ENCODE measurements at regions not wholly inside any gene's neighbourhood (a gene's known extent, or its start where the extent isn't known, plus 50 kb on each side); places are given as distances from the start of the nearest gene placed in this dataset.

DNA sequence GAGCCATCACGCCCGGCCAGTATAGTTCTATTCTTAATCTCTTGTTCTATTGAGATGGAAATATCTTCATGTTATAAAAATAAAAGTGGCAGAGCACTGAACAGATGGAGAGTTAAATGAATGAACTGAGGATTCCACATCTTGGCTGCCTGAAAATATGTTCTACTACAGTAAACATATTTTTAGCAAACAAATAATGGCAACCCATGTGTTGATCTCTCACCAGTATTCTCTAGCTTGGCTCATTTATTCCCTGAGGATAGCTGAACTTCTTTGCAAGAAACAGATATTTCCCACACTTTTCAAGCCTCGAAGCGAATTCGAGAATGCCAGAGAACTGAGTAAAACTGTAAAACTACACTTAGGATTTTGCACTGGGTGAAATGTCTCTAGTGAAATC, 58.9 kb downstream of the DIRAS3 start:
- Histone ChIP-seq H3K4me1 (ENCODE audit: insufficient read depth) (no peaks in the 10 kb centered on the region), H3K4me3 (ENCODE audit: low read depth, low read length) (no peak overlapping the region), H3K36me3 (ENCODE audit: insufficient read depth) (no peaks in the 10 kb centered on the region), H3K27ac (ENCODE audit: low read depth) (no peak overlapping the region)
- 93% methylated on average over 5 of the region's 5 CpGs for WGBS
- no peak for DNase-seq (ENCODE audit: extremely low spot score)

GRCh38 chr1:67988066-67988465, 62.4 kb downstream of the DIRAS3 start:
- Histone ChIP-seq H3K4me1 (ENCODE audit: insufficient read depth) (no peaks in the 10 kb centered on the region), H3K36me3 (ENCODE audit: insufficient read depth) (no peaks in the 10 kb centered on the region), H3K4me3 (ENCODE audit: low read depth, low read length) (no peak overlapping the region), H3K27ac (ENCODE audit: low read depth) (no peak overlapping the region)
- no peak for DNase-seq (ENCODE audit: extremely low spot score)
- 89% methylated on average over 5 of the region's 5 CpGs for WGBS

- WGBS, result 88% methylated on average over 13 of the region's 13 CpGs
- DNase-seq (ENCODE audit: extremely low spot score), result no peak
- H3K27ac ChIP-seq (ENCODE audit: low read depth), result no peak overlapping the region
These were observed 63.2 kb downstream of the DIRAS3 start for GRCh38 chr1:67987046-67987799.

DNA sequence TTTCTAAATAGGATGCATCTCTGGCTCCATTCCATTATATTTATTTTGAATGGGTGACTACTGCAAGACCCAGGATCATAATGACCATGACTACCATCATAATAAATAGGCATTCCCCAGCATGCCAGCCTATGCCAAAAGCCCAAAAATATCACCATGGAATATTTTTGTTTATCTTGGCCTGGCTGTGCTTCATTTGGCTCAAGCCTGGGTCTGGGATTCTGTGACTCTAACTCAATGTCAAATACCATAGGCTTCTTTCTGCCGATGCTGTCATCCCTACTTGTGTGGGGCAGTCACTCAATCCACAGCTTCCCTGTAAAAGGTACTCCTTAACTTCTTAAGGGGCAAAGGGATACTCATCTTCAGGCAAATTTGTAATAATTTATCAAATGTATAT, 66.6 kb downstream of the DIRAS3 start:
- WGBS, result 74% methylated on average over 1 of the region's 1 CpG
- no peak overlapping the region for H3K4me3 ChIP-seq (ENCODE audit: low read depth, low read length)
- no peak overlapping the region for H3K27ac ChIP-seq (ENCODE audit: low read depth)
- H3K4me1 ChIP-seq (ENCODE audit: insufficient read depth), result no peaks in the 10 kb centered on the region
- no peak for DNase-seq (ENCODE audit: extremely low spot score)
- no peaks in the 10 kb centered on the region for H3K36me3 ChIP-seq (ENCODE audit: insufficient read depth)

More at GRCh38 chr1:67987046-67987799, 63.2 kb downstream of the DIRAS3 start:
- Histone ChIP-seq H3K36me3 (ENCODE audit: insufficient read depth) (no peaks in the 10 kb centered on the region), H3K4me1 (ENCODE audit: insufficient read depth) (no peaks in the 10 kb centered on the region), H3K4me3 (ENCODE audit: low read depth, low read length) (no peak overlapping the region)

DNA sequence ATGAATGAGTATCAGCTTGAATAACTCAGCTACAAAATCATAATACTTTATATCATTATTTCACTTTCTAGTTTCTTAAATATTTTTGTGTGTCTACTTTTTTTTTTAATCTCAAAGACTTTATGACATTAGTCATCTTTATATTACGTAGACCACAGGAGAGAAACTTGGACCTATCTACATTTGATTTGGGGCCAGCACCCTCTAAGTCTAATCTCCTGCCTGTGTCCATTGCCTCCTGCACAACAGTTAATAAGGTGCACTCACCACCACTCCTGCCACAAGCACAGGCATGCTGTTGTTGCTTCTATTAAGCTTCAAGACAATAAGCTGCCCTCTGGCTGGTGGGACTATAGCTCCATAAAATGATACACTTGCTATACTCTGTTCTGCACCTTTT, 70.4 kb downstream of the DIRAS3 start:
- no peak overlapping the region for H3K27ac ChIP-seq (ENCODE audit: low read depth)
- WGBS, result 68% methylated on average over 1 of the region's 1 CpG
- DNase-seq (ENCODE audit: extremely low spot score), result no peak
- no peaks in the 10 kb centered on the region for H3K36me3 ChIP-seq (ENCODE audit: insufficient read depth)
- H3K4me3 ChIP-seq (ENCODE audit: low read depth, low read length), result no peak overlapping the region
- H3K4me1 ChIP-seq (ENCODE audit: insufficient read depth), result no peaks in the 10 kb centered on the region

GRCh38 chr1:67979532-67979931, 70.9 kb downstream of the DIRAS3 start:
- WGBS, result 92% methylated on average over 2 of the region's 2 CpGs
- H3K27ac ChIP-seq (ENCODE audit: low read depth), result no peak overlapping the region
- no peaks in the 10 kb centered on the region for H3K4me1 ChIP-seq (ENCODE audit: insufficient read depth)
- no peak for DNase-seq (ENCODE audit: extremely low spot score)
- no peak overlapping the region for H3K4me3 ChIP-seq (ENCODE audit: low read depth, low read length)
- no peaks in the 10 kb centered on the region for H3K36me3 ChIP-seq (ENCODE audit: insufficient read depth)

DNA sequence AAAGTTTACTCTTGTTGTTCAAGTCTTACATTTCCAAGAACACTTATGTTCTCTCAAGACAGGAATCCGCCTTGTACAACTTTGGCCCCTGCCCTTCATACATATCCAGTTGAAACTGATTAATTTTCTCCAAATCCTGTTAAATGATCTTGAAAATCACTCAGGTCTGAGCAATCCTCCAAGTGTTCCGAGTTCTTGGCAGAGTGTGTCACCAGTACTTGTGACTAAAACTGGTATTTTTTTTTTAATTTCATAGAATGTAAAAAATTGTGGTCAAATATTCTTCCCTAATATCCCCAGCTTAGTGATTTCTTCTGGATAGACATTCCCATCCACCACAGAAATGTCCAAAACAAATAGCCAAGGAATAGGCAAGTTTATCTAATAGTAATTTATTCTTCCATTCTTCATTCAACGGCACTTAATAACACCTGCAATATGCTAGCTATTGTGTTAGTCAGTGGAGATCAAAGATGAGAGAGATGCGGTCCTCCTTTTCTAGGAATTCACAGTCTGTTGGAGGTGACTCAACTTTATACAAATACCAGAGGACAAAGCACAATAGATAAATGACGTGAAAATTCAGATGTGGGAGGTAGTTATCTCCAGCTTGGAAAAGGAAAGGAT, 71.4 kb downstream of the DIRAS3 start:
- no peak overlapping the region for H3K4me3 ChIP-seq (ENCODE audit: low read depth, low read length)
- no peaks in the 10 kb centered on the region for H3K36me3 ChIP-seq (ENCODE audit: insufficient read depth)
- H3K4me1 ChIP-seq (ENCODE audit: insufficient read depth), result no peaks in the 10 kb centered on the region
- no peak for DNase-seq (ENCODE audit: extremely low spot score)
- no peak overlapping the region for H3K27ac ChIP-seq (ENCODE audit: low read depth)
- 77% methylated on average over 5 of the region's 5 CpGs for WGBS

- no peak for DNase-seq (ENCODE audit: extremely low spot score)
- 62% methylated on average over 3 of the region's 3 CpGs for WGBS
- Histone ChIP-seq H3K4me3 (ENCODE audit: low read depth, low read length) (no peak overlapping the region), H3K36me3 (ENCODE audit: insufficient read depth) (no peaks in the 10 kb centered on the region), H3K27ac (ENCODE audit: low read depth) (no peak overlapping the region), H3K4me1 (ENCODE audit: insufficient read depth) (no peaks in the 10 kb centered on the region)
These were observed 72.7 kb downstream of the DIRAS3 start for GRCh38 chr1:67977756-67978155.

GRCh38 chr1:67973051-67973450, 77.4 kb downstream of the DIRAS3 start:
- Histone ChIP-seq H3K27ac (ENCODE audit: low read depth) (no peak overlapping the region), H3K36me3 (ENCODE audit: insufficient read depth) (no peaks in the 10 kb centered on the region), H3K4me1 (ENCODE audit: insufficient read depth) (no peaks in the 10 kb centered on the region), H3K4me3 (ENCODE audit: low read depth, low read length) (no peak overlapping the region)
- DNase-seq (ENCODE audit: extremely low spot score), result no peak

- Histone ChIP-seq H3K36me3 (ENCODE audit: insufficient read depth) (no peaks in the 10 kb centered on the region), H3K4me3 (ENCODE audit: low read depth, low read length) (no peak overlapping the region), H3K4me1 (ENCODE audit: insufficient read depth) (no peaks in the 10 kb centered on the region), H3K27ac (ENCODE audit: low read depth) (no peak overlapping the region)
- no peak for DNase-seq (ENCODE audit: extremely low spot score)
- 75% methylated on average over 2 of the region's 2 CpGs for WGBS
These were observed 80.3 kb downstream of the DIRAS3 start for GRCh38 chr1:67970088-67970487.

- Histone ChIP-seq H3K4me1 (ENCODE audit: insufficient read depth) (no peaks in the 10 kb centered on the region), H3K4me3 (ENCODE audit: low read depth, low read length) (no peak overlapping the region), H3K36me3 (ENCODE audit: insufficient read depth) (no peaks in the 10 kb centered on the region), H3K27ac (ENCODE audit: low read depth) (no peak overlapping the region)
- 98% methylated on average over 2 of the region's 2 CpGs for WGBS
- no peak for DNase-seq (ENCODE audit: extremely low spot score)
These were observed 81.0 kb downstream of the DIRAS3 start for GRCh38 chr1:67969446-67969845.

DNA sequence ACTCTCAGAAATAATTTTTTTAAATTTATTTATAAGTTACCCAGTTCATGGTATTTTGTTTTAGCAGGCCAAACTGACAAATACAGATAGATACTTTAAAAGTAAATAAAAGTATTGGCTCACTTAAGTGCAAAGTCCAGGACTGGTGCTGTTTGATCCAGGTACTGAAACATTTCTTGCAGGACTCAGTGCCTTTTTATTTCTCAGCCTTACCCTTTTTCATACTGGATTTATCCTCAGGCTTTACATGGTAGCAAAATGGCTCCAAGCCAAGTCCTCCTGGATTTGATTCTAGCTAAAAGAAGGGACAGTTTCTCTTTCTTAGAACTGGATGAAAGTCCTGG, 83.8 kb downstream of the DIRAS3 start:
- Histone ChIP-seq H3K4me1 (ENCODE audit: insufficient read depth) (no peaks in the 10 kb centered on the region), H3K27ac (ENCODE audit: low read depth) (no peak overlapping the region), H3K36me3 (ENCODE audit: insufficient read depth) (no peaks in the 10 kb centered on the region), H3K4me3 (ENCODE audit: low read depth, low read length) (no peak overlapping the region)
- no peak for DNase-seq (ENCODE audit: extremely low spot score)

DNA sequence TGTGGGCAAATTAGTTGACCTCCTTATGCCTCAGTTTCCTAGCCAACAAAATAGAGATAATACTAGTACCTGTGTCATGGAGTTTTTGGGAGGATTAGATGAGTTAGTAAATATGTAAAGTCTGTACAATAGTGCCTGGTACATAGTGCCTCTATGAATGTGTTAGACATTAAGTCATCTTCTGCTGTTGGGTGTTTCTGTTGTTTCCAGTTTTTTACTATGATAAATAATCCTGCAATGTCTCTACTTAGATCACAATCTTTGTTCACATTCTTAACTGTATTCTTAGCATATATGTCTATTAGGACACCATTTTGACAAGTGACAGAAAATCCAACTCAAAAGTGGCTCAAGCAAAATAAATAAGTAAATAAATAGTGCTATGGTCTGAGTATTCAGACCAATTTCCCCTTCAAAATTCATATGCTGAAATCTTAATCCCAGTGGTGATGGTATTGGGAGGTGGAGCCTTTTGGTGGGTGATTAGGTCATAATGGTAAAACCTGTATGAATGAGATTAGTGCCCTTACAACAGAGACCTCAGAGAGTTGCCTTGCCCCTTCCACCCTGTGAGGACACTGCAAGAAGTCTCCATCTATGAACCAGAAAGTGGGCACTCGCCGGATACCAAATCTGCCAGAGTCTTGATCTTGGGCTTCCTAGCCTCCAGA, 84.3 kb downstream of the DIRAS3 start:
- H3K4me1 ChIP-seq (ENCODE audit: insufficient read depth), result no peaks in the 10 kb centered on the region
- no peak overlapping the region for H3K27ac ChIP-seq (ENCODE audit: low read depth)
- no peaks in the 10 kb centered on the region for H3K36me3 ChIP-seq (ENCODE audit: insufficient read depth)
- WGBS, result 98% methylated on average over 2 of the region's 2 CpGs
- no peak for DNase-seq (ENCODE audit: extremely low spot score)
- H3K4me3 ChIP-seq (ENCODE audit: low read depth, low read length), result no peak overlapping the region

DNA sequence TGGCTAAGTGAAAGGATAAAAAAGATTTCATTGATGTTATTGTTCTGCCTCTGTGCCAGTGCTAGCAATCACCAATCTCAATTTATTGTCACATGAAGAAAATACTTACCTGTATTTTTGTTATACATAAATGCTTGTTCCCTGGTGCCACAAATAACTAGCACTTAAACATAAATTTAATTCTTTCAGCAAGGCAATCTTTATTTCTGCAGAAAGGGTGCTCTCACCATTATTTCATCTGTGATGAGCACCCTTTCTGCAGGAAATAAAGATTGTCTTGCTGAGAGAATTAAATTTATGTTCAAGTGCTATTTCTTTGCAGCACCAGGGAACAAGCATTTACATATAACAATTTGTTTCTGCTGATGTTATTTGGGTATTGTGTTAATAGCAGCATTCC, 87.2 kb downstream of the DIRAS3 start:
- Histone ChIP-seq H3K27ac (ENCODE audit: low read depth) (no peak overlapping the region), H3K36me3 (ENCODE audit: insufficient read depth) (no peaks in the 10 kb centered on the region), H3K4me1 (ENCODE audit: insufficient read depth) (no peaks in the 10 kb centered on the region), H3K4me3 (ENCODE audit: low read depth, low read length) (no peak overlapping the region)
- DNase-seq (ENCODE audit: extremely low spot score), result no peak

Measured in urinary bladder (tissue), 3 donors.